Neuronal stem cell (in vitro differentiated cells): ENCODE measurements at regions not wholly inside any gene's neighbourhood (a gene's known extent, or its start where the extent isn't known, plus 50 kb on each side); places are given as distances from the start of the nearest gene placed in this dataset.
A peak's percentile ranks its signal among the peaks of the same experiment; 100 is the strongest.

Source experiments
- DNase-seq: peaks from one replicate; pipeline ENCODE4 v3.0.0-alpha.2; 2013; ENCODE audit warnings: low spot score
- H2AFZ ChIP-seq: one replicate; pipeline ENCODE4 v1.6.1; 2013; ENCODE audit warnings: mild to moderate bottlenecking, low read length, inconsistent platforms
- H2AK5ac ChIP-seq: 2 replicates; pipeline ENCODE4 v1.6.1; 2013; ENCODE audit warnings: low read depth, mild to moderate bottlenecking, inconsistent platforms, low read length, moderate library complexity, mixed read lengths
- H2BK120ac ChIP-seq: 2 replicates; pipeline ENCODE4 v1.6.1; 2013; ENCODE audit warnings: low read depth, mild to moderate bottlenecking, inconsistent platforms, low read length, moderate library complexity, mixed read lengths
- H2BK12ac ChIP-seq: one replicate; pipeline ENCODE4 v1.6.1; 2013; ENCODE audit warnings: low read length, inconsistent platforms
- H2BK15ac ChIP-seq: 2 replicates; pipeline ENCODE4 v1.6.1; 2013; ENCODE audit warnings: mild to moderate bottlenecking, low read length, inconsistent platforms, mixed read lengths
- H2BK5ac ChIP-seq: one replicate; pipeline ENCODE4 v1.6.1; 2013; ENCODE audit warnings: inconsistent platforms, mild to moderate bottlenecking, low read length, moderate library complexity
- H3K14ac ChIP-seq: one replicate; pipeline ENCODE4 v1.6.1; 2013; ENCODE audit warnings: low read length, inconsistent platforms
- H3K18ac ChIP-seq: 2 replicates; pipeline ENCODE4 v1.6.1; 2013; ENCODE audit warnings: low read length, inconsistent platforms
- H3K23ac ChIP-seq: 2 replicates; pipeline ENCODE4 v1.6.1; 2013; ENCODE audit warnings: low read depth, mild to moderate bottlenecking, mixed read lengths, low read length, inconsistent platforms; ENCODE audit not compliant: poor library complexity
- H3K27ac ChIP-seq: replicated peaks from 3 replicates; pipeline ENCODE4 v1.5.1; 2013; ENCODE audit warnings: low read length, inconsistent platforms
- H3K27me3 ChIP-seq, 3 experiments: 2 replicates each; pipeline ENCODE4 v1.6.1; 2013; ENCODE audit warnings: low read length in 3 of 3, mild to moderate bottlenecking in 2 of 3, inconsistent platforms in 1 of 3, low read depth in 1 of 3, mixed read lengths in 1 of 3, moderate library complexity in 1 of 3; ENCODE audit not compliant: control insufficient read depth in 3 of 3, insufficient read depth in 3 of 3
- H3K36me3 ChIP-seq, 2 donors: replicated peaks in 1 of 2; 2 replicates each; pipeline ENCODE4 v1.6.1; 2013; ENCODE audit warnings: low read length in 2 of 2; ENCODE audit not compliant: control insufficient read depth in 2 of 2, insufficient read depth in 2 of 2
- H3K4ac ChIP-seq: 2 replicates; pipeline ENCODE4 v1.6.1; 2013; ENCODE audit warnings: inconsistent platforms, mild to moderate bottlenecking, low read length, moderate library complexity
- H3K4me1 ChIP-seq, 2 donors: 1 replicate in 1 of 2; 2 replicates in 1 of 2; pipeline ENCODE4 v1.6.1; 2013; ENCODE audit warnings: low read length in 2 of 2, low read depth in 1 of 2; ENCODE audit not compliant: control insufficient read depth in 2 of 2, insufficient read depth in 1 of 2
- H3K4me2 ChIP-seq: one replicate; pipeline ENCODE4 v1.6.1; 2013; ENCODE audit warnings: mild to moderate bottlenecking, low read length, inconsistent platforms; ENCODE audit not compliant: insufficient read depth, poor library complexity, severe bottlenecking
- H3K4me3 ChIP-seq, 2 donors: 2 replicates each; pipeline ENCODE4 v1.5.1; 2013; ENCODE audit warnings: low read length in 2 of 2, mild to moderate bottlenecking in 2 of 2, inconsistent platforms in 1 of 2, moderate library complexity in 1 of 2
- H3K79me1 ChIP-seq: one replicate; pipeline ENCODE4 v1.6.1; 2013; ENCODE audit warnings: low read depth, mild to moderate bottlenecking, inconsistent platforms, low read length, moderate library complexity
- H3K9ac ChIP-seq: one replicate; pipeline ENCODE4 v1.6.1; 2013; ENCODE audit warnings: mild to moderate bottlenecking, low read depth, low read length, inconsistent platforms; ENCODE audit not compliant: poor library complexity
- H3K9me3 ChIP-seq, 2 donors: replicated peaks in 1 of 2; 2 replicates each; pipeline versions ENCODE3 to v1.6.1; 2013; ENCODE audit warnings: low read length in 2 of 2, mild to moderate bottlenecking in 2 of 2, inconsistent platforms in 1 of 2, low read depth in 1 of 2, mixed read lengths in 1 of 2, moderate library complexity in 1 of 2; ENCODE audit not compliant: control insufficient read depth in 2 of 2, insufficient read depth in 1 of 2
- H4K8ac ChIP-seq: one replicate; pipeline ENCODE4 v1.6.1; 2013; ENCODE audit warnings: low read depth, mild to moderate bottlenecking, inconsistent platforms, low read length, moderate library complexity
- H4K91ac ChIP-seq: one replicate; pipeline ENCODE4 v1.6.1; 2013; ENCODE audit warnings: low read length, low read depth, mild to moderate bottlenecking, inconsistent platforms; ENCODE audit not compliant: poor library complexity
- WGBS, 2 donors: extraction: QIAGEN DNeasy Blood & Tissue Kit; methylation state at CpG; one replicate each; pipeline ENCODE4 v1.1.7; 2013; ENCODE audit warnings: missing lambda C conversion rate in 2 of 2, mixed read lengths in 1 of 2; ENCODE audit not compliant: insufficient read length in 2 of 2, insufficient replicate concordance in 1 of 2; ENCODE audit errors: extremely low coverage in 2 of 2; 5-methylcytosine and 5-hydroxymethylcytosine counted together

- no CpG with 5 or more reads among the region's 22 CpGs for WGBS, 2 donors
- Histone ChIP-seq H2BK15ac (peak overlapping the region; percentile 77), H3K4me1 (peaks cover 2 to 3% of the 10 kb centered on the region in 2 donors), H3K14ac (no peak overlapping the region), H3K27ac (no peak overlapping the region), H3K9ac (no peak overlapping the region), H3K79me1 (no peaks in the 10 kb centered on the region), H3K27me3 (peaks cover 0 to 6% (median 0%) of the 10 kb centered on the region in 3 experiments), H2BK120ac (no peak overlapping the region), H3K18ac (no peak overlapping the region), H2AK5ac (no peak overlapping the region), H3K4me2 (no peak overlapping the region), H2BK5ac (no peak overlapping the region), H2AFZ (peak overlapping the region; percentile 54), H2BK12ac (no peak overlapping the region), H3K4ac (no peak overlapping the region), H3K23ac (no peak overlapping the region), H4K8ac (no peak overlapping the region), H3K9me3 (no peaks in the 10 kb centered on the region), H3K36me3 (no peaks in the 10 kb centered on the region), H3K4me3 (no peak overlapping the region), H4K91ac (no peak overlapping the region)
- DNase-seq = peak; percentile 62
Observed at GRCh38 chr11:32172848-32173834, 82.3 kb downstream of the RCN1 start.

GRCh38 chr11:32173977-32174376, 83.1 kb downstream of the RCN1 start:
- Histone ChIP-seq H3K79me1 (no peaks in the 10 kb centered on the region), H3K4me3 (no peak overlapping the region), H2AK5ac (no peak overlapping the region), H3K9me3 (no peaks in the 10 kb centered on the region), H2AFZ (no peak overlapping the region), H3K14ac (no peak overlapping the region), H3K9ac (no peak overlapping the region), H2BK12ac (no peak overlapping the region), H4K91ac (no peak overlapping the region), H3K27me3 (peaks cover 0 to 6% (median 0%) of the 10 kb centered on the region in 3 experiments), H3K23ac (no peak overlapping the region), H2BK15ac (no peak overlapping the region), H2BK5ac (no peak overlapping the region), H3K18ac (no peak overlapping the region), H3K36me3 (no peaks in the 10 kb centered on the region), H3K4ac (no peak overlapping the region), H2BK120ac (no peak overlapping the region), H3K4me2 (no peak overlapping the region), H3K4me1 (peaks cover 2 to 3% of the 10 kb centered on the region in 2 donors), H3K27ac (no peak overlapping the region), H4K8ac (no peak overlapping the region)
- DNase-seq = no peak

- no peaks in the 10 kb centered on the region for H3K9me3 ChIP-seq
- H2BK15ac ChIP-seq = no peak overlapping the region
- no peaks in the 10 kb centered on the region for H3K36me3 ChIP-seq
- no peak overlapping the region for H2BK5ac ChIP-seq
- no peak overlapping the region for H3K18ac ChIP-seq
- no peak overlapping the region for H4K91ac ChIP-seq
- H2AK5ac ChIP-seq = no peak overlapping the region
- no peak overlapping the region for H3K9ac ChIP-seq
- no peak overlapping the region for H3K4me3 ChIP-seq
- H3K27me3 ChIP-seq = peaks cover 0 to 6% (median 0%) of the 10 kb centered on the region in 3 experiments
- DNase-seq = peak; percentile 91
- H3K23ac ChIP-seq = no peak overlapping the region
- no peak overlapping the region for H3K4me2 ChIP-seq
- peaks cover 2 to 3% of the 10 kb centered on the region in 2 donors for H3K4me1 ChIP-seq
- no peaks in the 10 kb centered on the region for H3K79me1 ChIP-seq
- WGBS, 2 donors = no CpG with 5 or more reads among the region's 8 CpGs
- H4K8ac ChIP-seq = no peak overlapping the region
- H3K4ac ChIP-seq = no peak overlapping the region
- no peak overlapping the region for H2BK12ac ChIP-seq
- H2AFZ ChIP-seq = peak overlapping the region; percentile 83
- no peak overlapping the region for H3K27ac ChIP-seq
- H3K14ac ChIP-seq = no peak overlapping the region
- no peak overlapping the region for H2BK120ac ChIP-seq
Observed at GRCh38 chr11:32176223-32176934, 85.5 kb downstream of the RCN1 start.

GRCh38 chr11:32178692-32179091, 87.8 kb downstream of the RCN1 start:
- H3K4me3 ChIP-seq = no peak overlapping the region
- no peak overlapping the region for H2AFZ ChIP-seq
- H3K4me2 ChIP-seq = no peak overlapping the region
- no peak overlapping the region for H3K27ac ChIP-seq
- peaks cover 0 to 2% of the 10 kb centered on the region in 2 donors for H3K4me1 ChIP-seq
- H2BK120ac ChIP-seq = no peak overlapping the region
- no peak overlapping the region for H4K91ac ChIP-seq
- H3K36me3 ChIP-seq = no peaks in the 10 kb centered on the region
- H3K14ac ChIP-seq = no peak overlapping the region
- H3K9ac ChIP-seq = no peak overlapping the region
- no peaks in the 10 kb centered on the region for H3K79me1 ChIP-seq
- H2BK5ac ChIP-seq = no peak overlapping the region
- WGBS, 2 donors = no CpG with 5 or more reads among the region's 7 CpGs
- no peak overlapping the region for H4K8ac ChIP-seq
- no peak overlapping the region for H3K18ac ChIP-seq
- H3K4ac ChIP-seq = no peak overlapping the region
- H2AK5ac ChIP-seq = no peak overlapping the region
- DNase-seq = no peak
- H3K9me3 ChIP-seq = no peaks in the 10 kb centered on the region
- no peak overlapping the region for H3K23ac ChIP-seq
- H3K27me3 ChIP-seq = peaks cover 0 to 6% (median 0%) of the 10 kb centered on the region in 3 experiments
- H2BK12ac ChIP-seq = no peak overlapping the region
- no peak overlapping the region for H2BK15ac ChIP-seq
